MCF 10A (cell line): ENCODE measurements at regions not wholly inside any gene's neighbourhood (a gene's known extent, or its start where the extent isn't known, plus 50 kb on each side); places are given as distances from the start of the nearest gene placed in this dataset.

Source experiments
- BruUV-seq: library from RNA; stranded (reverse); fragments of 400-500 nt; replicated peaks from 2 replicates; lab custom pipeline; 2021; lab: Mats Ljungman, UMichigan
- CTCF ChIA-PET: fragments of 300-600 bp; sonication (Branson Sonifier 250); formaldehyde crosslinking; extraction: SDS; loops from one replicate; lab custom pipeline; 2021; ENCODE audit warnings: antibody characterized with exemption, inconsistent platforms; lab: Yijun Ruan, JAX
- POLR2A ChIA-PET: fragments of 300-600, 350-650 bp; sonication (Branson Sonifier 250); formaldehyde crosslinking; extraction: SDS; loops from one replicate; lab custom pipeline; 2020; ENCODE audit warnings: antibody characterized with exemption, inconsistent platforms; lab: Yijun Ruan, JAX
- DNase-seq: peaks from one replicate; pipeline ENCODE4 v3.0.0-alpha.2; 2018; ENCODE audit not compliant: unreplicated experiment
- H3K27ac Mint-ChIP-seq: one replicate; pipeline ENCODE4 v1.8.0; 2022; ENCODE audit warnings: mild to moderate bottlenecking, low read depth, mixed read lengths; ENCODE audit not compliant: unreplicated experiment
- H3K27me3 Mint-ChIP-seq: one replicate; pipeline ENCODE4 v1.8.0; 2022; ENCODE audit warnings: mixed read lengths; ENCODE audit not compliant: insufficient read depth, unreplicated experiment
- H3K36me3 Mint-ChIP-seq: one replicate; pipeline ENCODE4 v1.8.0; 2022; ENCODE audit warnings: mild to moderate bottlenecking, moderate library complexity, mixed read lengths; ENCODE audit not compliant: insufficient read depth, unreplicated experiment
- H3K4me1 Mint-ChIP-seq: one replicate; pipeline ENCODE4 v1.8.0; 2022; ENCODE audit warnings: mixed read lengths; ENCODE audit not compliant: insufficient read depth, unreplicated experiment
- H3K4me3 Mint-ChIP-seq: one replicate; pipeline ENCODE4 v1.8.0; 2022; ENCODE audit warnings: mild to moderate bottlenecking, moderate library complexity, mixed read lengths; ENCODE audit not compliant: unreplicated experiment
- H3K9me3 Mint-ChIP-seq: one replicate; pipeline ENCODE4 v1.8.0; 2022; ENCODE audit warnings: mixed read lengths; ENCODE audit not compliant: unreplicated experiment
- intact Hi-C: fragments of 100-400 bp; cut with micrococcal nuclease; formaldehyde crosslinking; loops from 2 replicates; pipeline ENCODE4 v1.14.1; 2022
- TF ChIP-seq, protein P1 (sequence below): fragments of 200-600 bp; IDR thresholded peaks from one replicate; pipeline ENCODE4 v1.8.0; 2022; ENCODE audit warnings: antibody characterized with exemption, mild to moderate bottlenecking; ENCODE audit not compliant: unreplicated experiment

DNA sequence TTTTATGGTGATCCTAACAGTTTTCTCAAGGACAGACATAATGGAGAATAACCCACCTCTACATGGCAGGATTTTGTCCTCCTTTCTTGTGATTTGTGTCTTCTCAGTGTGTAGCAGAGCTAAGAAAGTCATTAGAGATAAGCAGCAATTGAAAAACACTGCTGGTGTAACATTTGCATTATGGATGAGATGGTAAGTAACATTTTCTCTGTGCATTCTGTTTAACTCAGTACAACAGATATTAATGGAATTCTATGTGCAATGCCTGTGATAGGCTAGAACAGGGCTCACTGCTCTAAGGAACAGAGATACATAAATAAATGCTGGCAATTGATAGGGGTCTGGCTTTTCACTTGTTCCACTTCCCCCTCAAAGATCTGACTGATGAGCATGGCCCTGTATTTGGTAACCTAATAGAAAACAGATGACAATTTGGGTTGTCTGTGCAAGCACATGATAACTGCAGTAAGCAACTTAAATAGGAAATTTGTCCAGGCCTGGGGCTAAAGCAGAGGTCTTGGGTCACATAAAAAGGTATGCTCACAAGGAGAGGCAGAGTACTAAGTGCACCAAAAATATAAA lies 560.3 kb upstream of the POM121L12 start:
- H3K36me3 Mint-ChIP-seq, result no peaks in the 10 kb centered on the region
- no peaks in the 10 kb centered on the region for H3K4me1 Mint-ChIP-seq
- H3K4me3 Mint-ChIP-seq, result no peak overlapping the region
- DNase-seq, result no peak
- ChIA-PET POLR2A (interaction anchor here (1.2 kb wide), 1 partner anchor 26 kb away, joined by 3 read pairs; no protein-coding TSS in a partner anchor), CTCF (interaction anchor here (0.7 kb wide), 1 partner anchor 37 kb away, joined by 3 read pairs; no protein-coding TSS in a partner anchor)
- intact Hi-C loops, result no loop called here
- BruUV-seq, result no TSS peak
- no peaks in the 10 kb centered on the region for H3K9me3 Mint-ChIP-seq
- no peaks in the 10 kb centered on the region for H3K27me3 Mint-ChIP-seq
- TF ChIP-seq, protein P1, sequence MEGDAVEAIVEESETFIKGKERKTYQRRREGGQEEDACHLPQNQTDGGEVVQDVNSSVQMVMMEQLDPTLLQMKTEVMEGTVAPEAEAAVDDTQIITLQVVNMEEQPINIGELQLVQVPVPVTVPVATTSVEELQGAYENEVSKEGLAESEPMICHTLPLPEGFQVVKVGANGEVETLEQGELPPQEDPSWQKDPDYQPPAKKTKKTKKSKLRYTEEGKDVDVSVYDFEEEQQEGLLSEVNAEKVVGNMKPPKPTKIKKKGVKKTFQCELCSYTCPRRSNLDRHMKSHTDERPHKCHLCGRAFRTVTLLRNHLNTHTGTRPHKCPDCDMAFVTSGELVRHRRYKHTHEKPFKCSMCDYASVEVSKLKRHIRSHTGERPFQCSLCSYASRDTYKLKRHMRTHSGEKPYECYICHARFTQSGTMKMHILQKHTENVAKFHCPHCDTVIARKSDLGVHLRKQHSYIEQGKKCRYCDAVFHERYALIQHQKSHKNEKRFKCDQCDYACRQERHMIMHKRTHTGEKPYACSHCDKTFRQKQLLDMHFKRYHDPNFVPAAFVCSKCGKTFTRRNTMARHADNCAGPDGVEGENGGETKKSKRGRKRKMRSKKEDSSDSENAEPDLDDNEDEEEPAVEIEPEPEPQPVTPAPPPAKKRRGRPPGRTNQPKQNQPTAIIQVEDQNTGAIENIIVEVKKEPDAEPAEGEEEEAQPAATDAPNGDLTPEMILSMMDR, result no peak
- H3K27ac Mint-ChIP-seq, result no peak overlapping the region

DNA sequence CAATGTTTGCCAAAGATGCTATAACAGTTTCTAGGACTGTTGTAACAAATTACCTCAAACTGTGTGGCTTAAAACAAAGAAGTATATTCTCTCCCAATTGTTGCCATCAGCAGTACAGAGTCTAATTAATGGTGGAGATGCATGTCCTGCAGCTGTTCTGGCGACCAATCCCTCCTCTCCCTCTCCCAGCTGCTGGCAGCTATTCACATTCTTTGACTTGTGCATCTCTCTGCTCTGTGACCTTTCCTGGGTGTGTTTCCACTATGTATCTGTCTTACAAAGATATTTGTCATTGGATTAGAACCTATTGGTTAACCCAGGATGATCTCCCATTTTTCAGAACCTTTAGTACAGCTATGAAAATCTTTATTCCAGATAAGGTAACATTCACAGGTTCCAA lies 561.7 kb upstream of the POM121L12 start:
- H3K36me3 Mint-ChIP-seq, result no peaks in the 10 kb centered on the region
- TF ChIP-seq, protein P1, result no peak
- DNase-seq, result no peak
- no TSS peak for BruUV-seq
- ChIA-PET CTCF (no interaction called here), POLR2A (no interaction called here)
- no peak overlapping the region for H3K27ac Mint-ChIP-seq
- H3K4me3 Mint-ChIP-seq, result no peak overlapping the region
- H3K9me3 Mint-ChIP-seq, result no peaks in the 10 kb centered on the region
- no peaks in the 10 kb centered on the region for H3K27me3 Mint-ChIP-seq
- H3K4me1 Mint-ChIP-seq, result no peaks in the 10 kb centered on the region
- intact Hi-C loops, result no loop called here

DNA sequence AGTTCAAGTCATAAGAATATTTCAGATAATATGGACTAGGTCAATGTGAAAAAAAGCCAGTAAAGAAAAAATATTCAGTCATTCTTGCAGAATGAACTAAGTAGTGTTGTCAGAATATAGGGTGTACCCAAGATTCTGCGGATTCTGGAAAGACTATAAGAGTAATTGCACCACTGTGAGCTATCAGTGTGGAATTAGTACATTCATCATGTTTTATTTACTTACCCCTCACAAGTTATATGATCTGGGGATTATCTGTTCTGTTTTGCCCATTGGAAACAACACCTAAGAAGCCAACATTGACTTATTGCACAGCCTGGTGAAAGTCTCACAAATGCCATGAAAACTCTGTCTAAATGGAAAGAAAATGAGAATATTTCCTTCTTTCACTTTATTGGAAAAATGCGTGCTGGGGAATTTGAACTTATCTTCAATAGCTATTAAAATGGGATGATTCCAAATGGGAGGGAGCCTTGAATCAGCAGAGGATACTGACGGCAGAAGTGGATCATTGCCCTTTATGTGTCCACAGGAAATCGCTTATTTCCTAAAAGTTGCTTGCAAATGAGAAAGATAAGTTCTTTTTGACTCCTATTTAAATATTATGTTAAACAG lies 563.3 kb upstream of the POM121L12 start:
- Mint-ChIP-seq H3K27me3 (no peaks in the 10 kb centered on the region), H3K36me3 (no peaks in the 10 kb centered on the region), H3K9me3 (no peaks in the 10 kb centered on the region), H3K4me3 (no peak overlapping the region), H3K27ac (no peak overlapping the region), H3K4me1 (no peaks in the 10 kb centered on the region)
- intact Hi-C loops, result no loop called here
- TF ChIP-seq, protein P1, result no peak
- POLR2A ChIA-PET, result no interaction called here
- no peak for DNase-seq
- BruUV-seq, result no TSS peak
- CTCF ChIA-PET, result no interaction called here

DNA sequence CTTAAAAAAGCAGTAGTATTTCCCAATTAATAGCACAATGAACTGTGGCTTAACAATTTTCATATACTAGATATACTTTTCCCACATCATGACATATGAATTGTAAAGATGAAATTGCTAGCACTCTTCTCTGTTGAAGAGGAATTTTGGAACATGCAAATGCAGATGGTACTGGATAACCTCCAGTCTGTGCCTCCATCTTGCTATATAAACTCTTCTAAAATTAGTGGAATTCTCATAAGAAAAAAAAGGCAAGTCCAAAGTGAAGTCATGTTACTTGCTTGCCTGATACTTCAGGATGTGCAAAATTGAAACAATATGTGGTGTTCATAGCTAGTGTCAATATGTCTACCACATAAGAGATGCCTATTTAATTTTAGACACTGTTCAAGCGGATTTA lies 570.2 kb upstream of the POM121L12 start:
- H3K27ac Mint-ChIP-seq, result no peak overlapping the region
- TF ChIP-seq, protein P1, result no peak
- no TSS peak for BruUV-seq
- DNase-seq, result no peak
- no peaks in the 10 kb centered on the region for H3K36me3 Mint-ChIP-seq
- H3K4me3 Mint-ChIP-seq, result no peak overlapping the region
- ChIA-PET CTCF (no interaction called here), POLR2A (interaction anchor here (0.6 to 1.2 kb wide), 2 partner anchors 13 to 82 kb away, joined by 3 to 4 read pairs; no protein-coding TSS in a partner anchor)
- no peaks in the 10 kb centered on the region for H3K27me3 Mint-ChIP-seq
- intact Hi-C loops, result no loop called here
- H3K4me1 Mint-ChIP-seq, result no peaks in the 10 kb centered on the region
- no peaks in the 10 kb centered on the region for H3K9me3 Mint-ChIP-seq
